Heart right ventricle (tissue), 16 donors: ENCODE measurements at regions not wholly inside any gene's neighbourhood (a gene's known extent, or its start where the extent isn't known, plus 50 kb on each side); places are given as distances from the start of the nearest gene placed in this dataset.

ENCODE experiments used
- ATAC-seq, 8 donors: fragments of 200-7000 bp; cut with Tn5 transposase; one replicate each; pipeline ENCODE4 v1.9.1; 2020; ENCODE audit warnings: mild to moderate bottlenecking in 8 of 8, moderate library complexity in 8 of 8, moderate number of reproducible peaks in 1 of 8
- DNase-seq, 2 donors: peaks; one replicate each; pipeline ENCODE4 v3.0.0-alpha.2; 2020
- H3K27ac ChIP-seq, 10 donors: fragments of 200-600 bp; sonication (generic) in 2 of 10; one replicate each; pipeline versions ENCODE4 v1.5.0 to v1.8.0; 2020 to 2022; ENCODE audit warnings: mild to moderate bottlenecking in 3 of 10
- H3K27me3 ChIP-seq, 7 donors: fragments of 200-600 bp; one replicate each; pipeline ENCODE4 v1.8.0; 2021 to 2022; ENCODE audit warnings: mild to moderate bottlenecking in 2 of 7
- H3K36me3 ChIP-seq, 9 donors: fragments of 200-600 bp; sonication (generic) in 1 of 9; one replicate each; pipeline versions ENCODE4 v1.5.0 to v1.8.0; 2020 to 2022; ENCODE audit warnings: mild to moderate bottlenecking in 2 of 9
- H3K4me1 ChIP-seq, 9 donors: fragments of 200-600 bp; sonication (generic) in 1 of 9; one replicate each; pipeline versions ENCODE4 v1.5.0 to v1.8.0; 2020 to 2022; ENCODE audit warnings: mild to moderate bottlenecking in 4 of 9
- H3K4me3 ChIP-seq, 10 donors: fragments of 200-600 bp; sonication (generic) in 2 of 10; one replicate each; pipeline versions ENCODE4 v1.5.0 to v1.8.0; 2020 to 2022; ENCODE audit warnings: mild to moderate bottlenecking in 7 of 10, moderate library complexity in 2 of 10
- H3K9me3 ChIP-seq, 11 donors: fragments of 200-600 bp in 10 of 11; sonication (generic) in 2 of 11; one replicate each; pipeline versions ENCODE4 v1.5.0 to v1.8.0; 2013 to 2022; ENCODE audit warnings: mild to moderate bottlenecking in 2 of 11, control low read depth in 1 of 11, moderate library complexity in 1 of 11
- CTCF ChIP-seq, 9 donors: fragments of 200-600 bp; sonication (generic) in 2 of 9; IDR thresholded peaks; one replicate each; pipeline versions ENCODE4 v1.5.0 to v1.8.0; 2021 to 2022; ENCODE audit warnings: antibody characterized with exemption in 9 of 9, mild to moderate bottlenecking in 5 of 9, moderate library complexity in 1 of 9
- WGBS, 2 donors: extraction: QIAGEN DNeasy Blood & Tissue Kit; methylation state at CpG; one replicate each; pipeline ENCODE4 v1.1.7; 2013; ENCODE audit warnings: inconsistent platforms in 1 of 2; 5-methylcytosine and 5-hydroxymethylcytosine counted together
- intact Hi-C, 10 donors: fragments of 100-400 bp; cut with DNase I; formaldehyde crosslinking; loops; one replicate each; pipeline versions ENCODE4 v1.11.1 to v1.14.2; 2022
- donor health status: Arrhythmogenic right ventricular cardiomyopathy.
- donor health status: ischemic (EF 13 %, LVEDD 7.1; RV severe dilation, severe dysfunction).
- donor health status: healthy with polysubstance abuse.
- donor health status: DM: no; HTN: yes; CAD: no.
- donor health status: DM: no; HTN: no; CAD: no.
- donor health status: ischemic (EF 25% LVEDD 6.9; RV normal size, moderate dysfunction).
- donor health status: ischemic (EF 25% LVEDD 5.7; RV mildly dilated, moderate dysfunction).
- donor health status: healthy.
- donor health status: DM: yes; HTN: yes; CAD: no.
- donor health status: Ischemic cardiomyopathy.
- donor health status: ischemic (EF 35%, LVEDD 5.7; RV mildly dilated, moderate dysfunction).
- donor health status: nonischemic (EF 11% LVEDD 7.7; RV severe dilation, severe dysfunction).
- donor health status: DM: yes; HTN: yes; CAD: no.
- donor health status: PGD.
- donor health status: ischemic (EF 29% LVEDD 5.4; RV normal size, mild dysfunction).
- donor health status: nonischemic (EF 23%, LVEDD 6.1; RV moderate dilation, normal function).

GRCh38 chr1:4003846-4004505 is 103.9 kb upstream of the C1orf174 start:
- H3K27ac ChIP-seq = no peak overlapping the region
- intact Hi-C loops = no loop called here
- no peaks in the 10 kb centered on the region for H3K36me3 ChIP-seq
- no peaks in the 10 kb centered on the region for H3K4me1 ChIP-seq
- 75 to 76% methylated on average over 20 of the region's 20 CpGs for WGBS, 2 donors
- H3K4me3 ChIP-seq = no peak overlapping the region
- peaks cover 0 to 30% (median 29%) of the 10 kb centered on the region in 7 donors for H3K27me3 ChIP-seq
- ATAC-seq = no peak
- no peak for TF ChIP-seq CTCF (IDR thresholded peaks at IDR 0.05)
- peaks cover 0 to 24% (median 0%) of the 10 kb centered on the region in 11 donors for H3K9me3 ChIP-seq
- DNase-seq = no peak

GRCh38 chr1:4004635-4005430 is 104.8 kb upstream of the C1orf174 start:
- no peak for TF ChIP-seq CTCF (IDR thresholded peaks at IDR 0.05)
- DNase-seq (no peak), ATAC-seq (no peak)
- H3K27me3 ChIP-seq = peaks cover 0 to 32% (median 23%) of the 10 kb centered on the region in 7 donors
- intact Hi-C loops = no loop called here
- no peak overlapping the region for H3K4me3 ChIP-seq
- no peaks in the 10 kb centered on the region for H3K36me3 ChIP-seq
- no peak overlapping the region for H3K27ac ChIP-seq
- no peaks in the 10 kb centered on the region for H3K4me1 ChIP-seq
- H3K9me3 ChIP-seq = peaks cover 0 to 27% (median 0%) of the 10 kb centered on the region in 11 donors
- WGBS, 2 donors = 71 to 72% methylated on average over 17 of the region's 17 CpGs

GRCh38 chr1:4005431-4005830 is 105.4 kb upstream of the C1orf174 start:
- WGBS, 2 donors = 80 to 84% methylated on average over 6 of the region's 6 CpGs
- ATAC-seq = no peak
- H3K9me3 ChIP-seq = peaks cover 0 to 27% (median 0%) of the 10 kb centered on the region in 11 donors
- no peak for TF ChIP-seq CTCF (IDR thresholded peaks at IDR 0.05)
- H3K36me3 ChIP-seq = no peaks in the 10 kb centered on the region
- H3K4me3 ChIP-seq = no peak overlapping the region
- intact Hi-C loops = no loop called here
- no peak overlapping the region for H3K27ac ChIP-seq
- peaks cover 0 to 29% (median 17%) of the 10 kb centered on the region in 7 donors for H3K27me3 ChIP-seq
- DNase-seq = no peak
- no peaks in the 10 kb centered on the region for H3K4me1 ChIP-seq

GRCh38 chr1:4006676-4007374 is 106.8 kb upstream of the C1orf174 start:
- DNase-seq = no peak
- WGBS, 2 donors = 76 to 80% methylated on average over 6 to 7 of the region's 7 CpGs

More at GRCh38 chr1:4006676-4007374, 106.8 kb upstream of the C1orf174 start:
- H3K9me3 ChIP-seq = peaks cover 0 to 27% (median 0%) of the 10 kb centered on the region in 11 donors
- H3K4me1 ChIP-seq = no peaks in the 10 kb centered on the region
- ATAC-seq = no peak
- no peak for TF ChIP-seq CTCF (IDR thresholded peaks at IDR 0.05)
- intact Hi-C loops = no loop called here
- H3K27me3 ChIP-seq = peaks cover 0 to 28% (median 9%) of the 10 kb centered on the region in 7 donors
- H3K36me3 ChIP-seq = no peaks in the 10 kb centered on the region
- H3K4me3 ChIP-seq = no peak overlapping the region
- no peak overlapping the region for H3K27ac ChIP-seq
